ENCODE measurements at regions not wholly inside any gene's neighbourhood (a gene's known extent, or its start where the extent isn't known, plus 50 kb on each side); places are given as distances from the start of the nearest gene placed in this dataset.
"Not testable (repeated sequence)": the region's sequence is repeated elsewhere in the genome, so short reads cannot be mapped to it uniquely, and the experiment has no call there.

GRCh38 chr2:875687-876615 lies 74.7 kb upstream of the SNTG2 start:
- Histone ChIP-seq H3K27me3 (ENCODE audit: control insufficient read depth, insufficient read depth, low read length) (peaks cover 5% of the 10 kb centered on the region), H3K4me1 (ENCODE audit: control insufficient read depth, insufficient read depth, low read length) (no peaks in the 10 kb centered on the region)

DNA sequence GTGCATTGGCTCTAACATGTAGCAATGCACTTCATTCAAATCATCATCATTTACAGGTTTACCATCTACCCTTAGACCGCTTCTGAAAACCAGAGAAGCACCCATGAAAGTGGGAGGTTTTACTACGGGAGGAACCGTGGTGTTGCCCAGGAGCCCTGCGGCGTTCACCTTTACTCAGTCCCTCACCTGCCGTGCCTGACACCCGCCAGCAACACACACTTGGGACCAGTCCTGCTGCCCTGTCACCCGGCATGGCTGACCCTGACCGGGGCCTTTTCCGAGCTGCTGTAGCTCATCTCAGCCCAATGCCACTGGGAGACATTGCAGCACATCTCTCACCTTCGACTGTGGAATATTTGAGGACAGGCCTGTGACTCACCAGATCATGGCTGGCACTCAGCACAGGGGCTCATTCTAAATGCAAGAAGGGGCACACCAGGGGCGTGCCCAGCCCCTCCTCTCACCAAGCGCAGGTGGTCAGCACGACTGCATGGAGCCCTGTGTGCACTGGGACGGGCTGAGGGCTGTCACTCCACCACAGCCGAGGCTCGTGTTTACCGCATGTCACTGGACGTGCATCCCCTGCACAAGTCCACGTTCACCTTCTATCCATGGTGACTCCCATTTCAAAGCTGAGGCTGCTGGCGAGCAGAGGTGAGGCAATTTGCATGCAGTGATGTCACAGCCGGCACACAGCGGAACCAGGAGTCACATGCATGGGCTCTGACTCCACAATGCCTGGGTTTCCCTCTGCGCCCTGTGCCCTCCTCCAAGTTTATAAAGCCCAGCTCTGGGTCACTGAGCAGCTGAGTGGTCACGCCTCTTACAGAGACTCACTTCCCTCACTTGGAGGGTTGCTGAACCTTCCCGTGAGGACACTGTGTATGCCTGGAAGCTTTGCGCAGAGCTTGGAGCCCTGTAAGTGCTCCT lies 76.7 kb upstream of the SNTG2 start:
- Histone ChIP-seq H3K36me3 (ENCODE audit: control insufficient read depth, insufficient read depth, low read length) (no peaks in the 10 kb centered on the region), H3K9me3 (ENCODE audit: control insufficient read depth, insufficient read depth, low read length) (no peaks in the 10 kb centered on the region), H3K4me1 (ENCODE audit: control insufficient read depth, insufficient read depth, low read length) (no peaks in the 10 kb centered on the region), H3K4me3 (ENCODE audit: low read depth, low read length) (no peak overlapping the region), H3K9ac (ENCODE audit: low read depth, low read length) (peak overlapping the region; percentile 16), H3K27me3 (ENCODE audit: control insufficient read depth, insufficient read depth, low read length) (peaks cover 3% of the 10 kb centered on the region)

More at GRCh38 chr2:875687-876615, 74.7 kb upstream of the SNTG2 start:
- Histone ChIP-seq H3K4me3 (ENCODE audit: low read depth, low read length) (no peak overlapping the region), H3K9me3 (ENCODE audit: control insufficient read depth, insufficient read depth, low read length) (no peaks in the 10 kb centered on the region), H3K9ac (ENCODE audit: low read depth, low read length) (no peak overlapping the region), H3K36me3 (ENCODE audit: control insufficient read depth, insufficient read depth, low read length) (no peaks in the 10 kb centered on the region)

- peaks cover 3% of the 10 kb centered on the region for H3K27me3 ChIP-seq (ENCODE audit: control insufficient read depth, insufficient read depth, low read length)
- H3K9me3 ChIP-seq (ENCODE audit: control insufficient read depth, insufficient read depth, low read length), result no peaks in the 10 kb centered on the region
- H3K4me3 ChIP-seq (ENCODE audit: low read depth, low read length), result no peak overlapping the region
- no peaks in the 10 kb centered on the region for H3K4me1 ChIP-seq (ENCODE audit: control insufficient read depth, insufficient read depth, low read length)
- no peaks in the 10 kb centered on the region for H3K36me3 ChIP-seq (ENCODE audit: control insufficient read depth, insufficient read depth, low read length)
- H3K9ac ChIP-seq (ENCODE audit: low read depth, low read length), result no peak overlapping the region
These were observed 77.6 kb upstream of the SNTG2 start for GRCh38 chr2:873027-873426.

- H3K4me3 ChIP-seq (ENCODE audit: low read depth, low read length), result no peak overlapping the region
- no peaks in the 10 kb centered on the region for H3K36me3 ChIP-seq (ENCODE audit: control insufficient read depth, insufficient read depth, low read length)
- H3K27me3 ChIP-seq (ENCODE audit: control insufficient read depth, insufficient read depth, low read length), result peaks cover 3% of the 10 kb centered on the region
- no peaks in the 10 kb centered on the region for H3K9me3 ChIP-seq (ENCODE audit: control insufficient read depth, insufficient read depth, low read length)
- H3K4me1 ChIP-seq (ENCODE audit: control insufficient read depth, insufficient read depth, low read length), result no peaks in the 10 kb centered on the region
- H3K9ac ChIP-seq (ENCODE audit: low read depth, low read length), result no peak overlapping the region
These were observed 78.5 kb upstream of the SNTG2 start for GRCh38 chr2:871926-872680.

DNA sequence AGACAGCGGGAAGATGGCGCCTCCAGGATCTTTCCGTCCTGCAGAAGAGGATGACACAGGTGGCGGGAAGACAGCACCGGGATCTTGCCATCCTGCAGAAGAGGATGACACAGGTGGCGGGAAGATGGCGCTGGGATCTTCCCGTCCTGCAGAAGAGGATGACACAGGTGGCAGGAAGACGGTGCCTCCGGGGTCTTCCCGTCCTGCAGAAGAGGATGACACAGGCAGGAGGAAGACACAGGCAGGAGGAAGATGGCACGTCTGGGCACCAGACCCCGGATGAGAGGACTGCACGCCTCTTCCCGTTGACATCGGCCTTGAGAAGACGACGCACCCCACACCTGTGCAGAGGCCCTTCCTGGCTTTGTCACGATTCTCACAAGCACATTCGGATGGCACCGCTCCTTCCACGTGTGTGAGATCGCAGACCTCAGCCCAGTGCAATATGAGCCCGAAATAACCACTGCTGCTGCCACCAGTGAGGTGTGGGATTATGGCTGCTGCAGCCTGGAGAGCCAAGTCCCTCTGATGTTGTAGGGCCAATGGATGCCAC lies 79.4 kb upstream of the SNTG2 start:
- Histone ChIP-seq H3K27me3 (ENCODE audit: control insufficient read depth, insufficient read depth, low read length) (peaks cover 3% of the 10 kb centered on the region), H3K36me3 (ENCODE audit: control insufficient read depth, insufficient read depth, low read length) (no peaks in the 10 kb centered on the region), H3K9ac (ENCODE audit: low read depth, low read length) (no peak overlapping the region)

GRCh38 chr2:870426-870825 lies 80.2 kb upstream of the SNTG2 start:
- Histone ChIP-seq H3K27me3 (ENCODE audit: control insufficient read depth, insufficient read depth, low read length) (peaks cover 5% of the 10 kb centered on the region), H3K36me3 (ENCODE audit: control insufficient read depth, insufficient read depth, low read length) (no peaks in the 10 kb centered on the region), H3K4me3 (ENCODE audit: low read depth, low read length) (no peak overlapping the region), H3K9ac (ENCODE audit: low read depth, low read length) (no peak overlapping the region), H3K9me3 (ENCODE audit: control insufficient read depth, insufficient read depth, low read length) (no peaks in the 10 kb centered on the region), H3K4me1 (ENCODE audit: control insufficient read depth, insufficient read depth, low read length) (no peaks in the 10 kb centered on the region)

More for the DNA sequence above, 79.4 kb upstream of the SNTG2 start:
- H3K4me3 ChIP-seq (ENCODE audit: low read depth, low read length), result no peak overlapping the region
- H3K4me1 ChIP-seq (ENCODE audit: control insufficient read depth, insufficient read depth, low read length), result no peaks in the 10 kb centered on the region
- H3K9me3 ChIP-seq (ENCODE audit: control insufficient read depth, insufficient read depth, low read length), result no peaks in the 10 kb centered on the region

DNA sequence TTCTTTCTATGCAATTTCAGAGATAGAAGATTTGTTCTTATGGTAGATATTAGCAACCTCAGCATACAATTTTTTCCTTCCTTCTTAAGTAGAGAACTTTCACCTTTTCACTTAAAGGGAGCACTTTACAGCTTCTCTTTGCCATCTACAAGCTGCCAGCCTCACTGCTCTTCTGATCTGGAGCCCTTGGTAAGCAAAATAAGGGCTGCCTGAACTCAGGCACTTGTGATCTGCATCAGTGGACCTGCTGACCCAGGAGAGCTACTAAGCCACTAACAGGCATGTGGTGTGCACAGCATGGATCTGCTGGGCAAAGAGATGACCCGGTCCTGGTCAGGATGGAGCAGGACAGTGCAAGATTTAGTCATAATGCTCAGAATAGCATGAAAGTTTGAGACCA lies 80.8 kb upstream of the SNTG2 start:
- H3K4me1 ChIP-seq (ENCODE audit: control insufficient read depth, insufficient read depth, low read length), result no peaks in the 10 kb centered on the region
- no peaks in the 10 kb centered on the region for H3K36me3 ChIP-seq (ENCODE audit: control insufficient read depth, insufficient read depth, low read length)
- H3K27me3 ChIP-seq (ENCODE audit: control insufficient read depth, insufficient read depth, low read length), result peaks cover 5% of the 10 kb centered on the region
- no peak overlapping the region for H3K9ac ChIP-seq (ENCODE audit: low read depth, low read length)
- no peaks in the 10 kb centered on the region for H3K9me3 ChIP-seq (ENCODE audit: control insufficient read depth, insufficient read depth, low read length)
- H3K4me3 ChIP-seq (ENCODE audit: low read depth, low read length), result no peak overlapping the region

- H3K4me3 ChIP-seq (ENCODE audit: low read depth, low read length), result no peak overlapping the region
- no peaks in the 10 kb centered on the region for H3K4me1 ChIP-seq (ENCODE audit: control insufficient read depth, insufficient read depth, low read length)
- H3K9ac ChIP-seq (ENCODE audit: low read depth, low read length), result no peak overlapping the region
- no peaks in the 10 kb centered on the region for H3K36me3 ChIP-seq (ENCODE audit: control insufficient read depth, insufficient read depth, low read length)
- H3K27me3 ChIP-seq (ENCODE audit: control insufficient read depth, insufficient read depth, low read length), result peaks cover 4% of the 10 kb centered on the region
- no peaks in the 10 kb centered on the region for H3K9me3 ChIP-seq (ENCODE audit: control insufficient read depth, insufficient read depth, low read length)
These were observed 81.2 kb upstream of the SNTG2 start for GRCh38 chr2:869357-869871.

DNA sequence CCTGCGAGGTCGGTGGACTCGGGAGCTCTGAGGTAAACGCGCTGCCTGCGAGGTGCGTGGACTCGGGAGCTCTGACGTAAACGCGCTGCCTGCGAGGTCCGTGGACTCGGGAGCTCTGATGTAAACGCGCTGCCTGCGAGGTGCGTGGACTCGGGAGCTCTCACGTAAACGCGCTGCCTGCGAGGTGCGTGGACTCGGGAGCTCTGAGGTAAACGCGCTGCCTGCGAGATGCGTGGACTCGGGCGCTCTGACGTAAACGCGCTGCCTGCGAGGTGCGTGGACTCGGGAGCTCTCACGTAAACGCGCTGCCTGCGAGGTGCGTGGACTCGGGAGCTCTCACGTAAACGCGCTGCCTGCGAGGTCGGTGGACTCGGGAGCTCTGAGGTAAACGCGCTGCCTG lies 81.8 kb upstream of the SNTG2 start:
- not testable (repeated sequence) for H3K27me3 ChIP-seq (ENCODE audit: control insufficient read depth, insufficient read depth, low read length); H3K4me3 ChIP-seq (ENCODE audit: low read depth, low read length); H3K36me3 ChIP-seq (ENCODE audit: control insufficient read depth, insufficient read depth, low read length); H3K9me3 ChIP-seq (ENCODE audit: control insufficient read depth, insufficient read depth, low read length); H3K9ac ChIP-seq (ENCODE audit: low read depth, low read length); H3K4me1 ChIP-seq (ENCODE audit: control insufficient read depth, insufficient read depth, low read length)

DNA sequence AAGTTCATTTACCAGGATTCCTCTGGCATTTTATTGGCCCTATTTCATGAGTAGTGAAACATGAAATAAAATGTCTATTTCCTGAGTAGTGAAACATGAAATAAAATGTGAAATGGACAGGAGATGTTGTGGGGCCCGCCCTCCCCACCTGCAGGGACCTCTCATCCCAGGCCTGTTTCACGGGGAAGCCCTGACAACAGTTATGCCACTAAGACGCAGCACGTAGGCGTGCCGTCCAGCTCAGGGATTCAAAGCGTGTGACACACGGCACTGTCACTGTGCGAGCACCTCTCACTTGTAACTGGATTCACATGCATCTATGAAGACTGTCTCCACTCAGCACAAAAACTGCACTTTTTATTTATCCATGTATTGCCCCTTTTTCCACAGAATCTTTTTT lies 83.4 kb upstream of the SNTG2 start:
- Histone ChIP-seq H3K27me3 (ENCODE audit: control insufficient read depth, insufficient read depth, low read length) (peaks cover 6% of the 10 kb centered on the region), H3K36me3 (ENCODE audit: control insufficient read depth, insufficient read depth, low read length) (no peaks in the 10 kb centered on the region), H3K4me1 (ENCODE audit: control insufficient read depth, insufficient read depth, low read length) (no peaks in the 10 kb centered on the region), H3K9ac (ENCODE audit: low read depth, low read length) (no peak overlapping the region), H3K9me3 (ENCODE audit: control insufficient read depth, insufficient read depth, low read length) (no peaks in the 10 kb centered on the region), H3K4me3 (ENCODE audit: low read depth, low read length) (no peak overlapping the region)

DNA sequence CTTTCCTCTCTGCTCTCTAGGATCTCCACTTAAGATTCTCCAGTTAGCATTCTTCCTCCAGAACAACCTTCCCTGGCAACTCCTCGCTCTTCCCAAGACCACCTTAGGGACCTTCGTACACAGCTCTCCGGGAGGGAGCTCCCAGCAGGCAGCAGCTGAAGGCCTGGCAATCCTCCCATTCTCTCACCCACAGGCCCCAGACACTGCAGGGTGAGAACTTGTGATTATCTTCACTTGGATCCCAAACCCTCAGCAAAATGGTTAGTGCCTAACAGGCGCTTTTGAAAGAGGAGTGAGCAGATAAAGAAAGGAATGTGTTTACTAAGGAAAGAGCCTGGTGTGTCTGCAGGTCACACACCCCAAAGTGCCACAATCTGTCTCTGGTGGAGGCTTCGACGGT lies 83.8 kb upstream of the SNTG2 start:
- Histone ChIP-seq H3K4me3 (ENCODE audit: low read depth, low read length) (no peak overlapping the region), H3K4me1 (ENCODE audit: control insufficient read depth, insufficient read depth, low read length) (no peaks in the 10 kb centered on the region), H3K9ac (ENCODE audit: low read depth, low read length) (no peak overlapping the region), H3K27me3 (ENCODE audit: control insufficient read depth, insufficient read depth, low read length) (peaks cover 6% of the 10 kb centered on the region), H3K9me3 (ENCODE audit: control insufficient read depth, insufficient read depth, low read length) (no peaks in the 10 kb centered on the region), H3K36me3 (ENCODE audit: control insufficient read depth, insufficient read depth, low read length) (no peaks in the 10 kb centered on the region)

All from iPS-15b (cell line).